Ishikawa (cell line): ENCODE measurements at regions not wholly inside any gene's neighbourhood (a gene's known extent, or its start where the extent isn't known, plus 50 kb on each side); places are given as distances from the start of the nearest gene placed in this dataset.

ENCODE experiments used
- CEBPB ChIP-seq: IDR thresholded peaks from 2 replicates; pipeline ENCODE4 v1.6.1; 2012
- CREB1 ChIP-seq: IDR thresholded peaks from 2 replicates; pipeline ENCODE4 v1.6.1; 2012; ENCODE audit warnings: low read depth
- EGR1 ChIP-seq: IDR thresholded peaks from 2 replicates; pipeline ENCODE4 v1.6.1; 2012
- EP300 ChIP-seq: IDR thresholded peaks from 2 replicates; pipeline ENCODE4 v1.6.1; 2012; ENCODE audit warnings: borderline replicate concordance
- FOXM1 ChIP-seq: IDR thresholded peaks from 2 replicates; pipeline ENCODE4 v1.6.1; 2012; ENCODE audit warnings: low read depth, borderline replicate concordance
- NFIC ChIP-seq: IDR thresholded peaks from 2 replicates; pipeline ENCODE4 v1.6.1; 2012
- RAD21 ChIP-seq: IDR thresholded peaks from 2 replicates; pipeline ENCODE4 v1.6.1; 2012; ENCODE audit warnings: low read depth
- TAF1 ChIP-seq: IDR thresholded peaks from 2 replicates; pipeline ENCODE4 v1.6.1; 2012; ENCODE audit warnings: low read depth, mild to moderate bottlenecking
- TCF12 ChIP-seq: IDR thresholded peaks from 2 replicates; pipeline ENCODE4 v1.6.1; 2012; ENCODE audit warnings: low read depth
- TEAD4 ChIP-seq: IDR thresholded peaks from 2 replicates; pipeline ENCODE4 v1.6.1; 2012
- USF1 ChIP-seq: IDR thresholded peaks from 2 replicates; pipeline ENCODE4 v1.6.1; 2012
- YY1 ChIP-seq: IDR thresholded peaks from 2 replicates; pipeline ENCODE4 v1.6.1; 2012; ENCODE audit warnings: low read depth
- ZBTB7A ChIP-seq: IDR thresholded peaks from 2 replicates; pipeline ENCODE4 v1.6.1; 2012; ENCODE audit warnings: low read depth
- TF ChIP-seq, protein P1 (sequence below): IDR thresholded peaks from 2 replicates; pipeline ENCODE4 v1.6.1; 2012
- TF ChIP-seq, protein P2 (sequence below): IDR thresholded peaks from 2 replicates; pipeline ENCODE4 v1.6.1; 2012; ENCODE audit warnings: low read depth, mild to moderate bottlenecking

- TF ChIP-seq, protein P1, sequence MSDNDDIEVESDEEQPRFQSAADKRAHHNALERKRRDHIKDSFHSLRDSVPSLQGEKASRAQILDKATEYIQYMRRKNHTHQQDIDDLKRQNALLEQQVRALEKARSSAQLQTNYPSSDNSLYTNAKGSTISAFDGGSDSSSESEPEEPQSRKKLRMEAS: no peak
- TF ChIP-seq YY1 (no peak), CREB1 (no peak), TEAD4 (no peak), EGR1 (no peak), NFIC (no peak)
Measured at GRCh38 chr2:2563309-2563860, 232.3 kb upstream of the MYT1L start.

GRCh38 chr2:2562867-2563266 lies 231.8 kb upstream of the MYT1L start:
- no peak for TF ChIP-seq EGR1
- TF ChIP-seq FOXM1: no peak
- TF ChIP-seq NFIC: no peak
- no peak for TF ChIP-seq CEBPB
- no peak for TF ChIP-seq TEAD4
- TF ChIP-seq TAF1: no peak
- TF ChIP-seq USF1: no peak
- TF ChIP-seq RAD21: no peak

DNA sequence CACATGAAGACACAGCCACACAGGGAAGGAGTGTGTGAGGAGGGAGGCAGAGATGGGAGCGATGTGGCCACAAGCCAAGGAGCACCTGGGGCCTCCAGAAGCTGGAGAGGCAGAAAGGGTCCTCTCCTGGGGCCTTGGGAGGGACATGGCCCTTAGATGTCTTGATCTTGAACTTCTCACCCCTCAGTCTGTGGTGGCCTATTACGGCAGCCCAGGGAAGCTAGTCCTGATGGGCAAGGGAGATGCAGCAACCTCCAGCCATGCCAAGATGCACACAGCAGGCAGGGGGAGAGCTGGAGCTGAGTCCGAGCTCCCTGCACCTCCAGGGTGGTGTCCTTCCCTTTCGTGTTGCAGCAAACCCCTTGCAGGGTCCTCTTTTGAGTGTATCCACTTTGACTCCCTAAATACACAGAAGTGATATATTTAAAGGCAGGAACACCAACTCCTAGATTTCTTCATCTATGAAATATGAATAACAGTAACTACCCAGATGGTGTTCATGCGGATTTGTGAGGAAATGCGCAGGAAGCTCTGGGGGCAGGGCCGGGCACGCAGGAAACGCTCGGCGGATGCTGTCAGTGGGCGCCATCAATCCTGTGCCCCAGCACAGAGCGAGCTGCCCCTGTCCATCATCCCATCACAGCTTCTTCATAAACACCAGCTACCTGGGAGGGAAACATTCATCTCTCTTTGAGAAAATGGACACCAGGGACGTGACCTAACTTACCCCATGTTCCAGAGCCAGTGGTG lies 230.4 kb upstream of the MYT1L start:
- TF ChIP-seq TEAD4 (no peak), CREB1 (no peak), EP300 (no peak), ZBTB7A (no peak), EGR1 (no peak), CEBPB (no peak), YY1 (no peak), TAF1 (no peak), RAD21 (no peak), TCF12 (no peak), FOXM1 (no peak)
- TF ChIP-seq, protein P1: no peak
- TF ChIP-seq, protein P2, sequence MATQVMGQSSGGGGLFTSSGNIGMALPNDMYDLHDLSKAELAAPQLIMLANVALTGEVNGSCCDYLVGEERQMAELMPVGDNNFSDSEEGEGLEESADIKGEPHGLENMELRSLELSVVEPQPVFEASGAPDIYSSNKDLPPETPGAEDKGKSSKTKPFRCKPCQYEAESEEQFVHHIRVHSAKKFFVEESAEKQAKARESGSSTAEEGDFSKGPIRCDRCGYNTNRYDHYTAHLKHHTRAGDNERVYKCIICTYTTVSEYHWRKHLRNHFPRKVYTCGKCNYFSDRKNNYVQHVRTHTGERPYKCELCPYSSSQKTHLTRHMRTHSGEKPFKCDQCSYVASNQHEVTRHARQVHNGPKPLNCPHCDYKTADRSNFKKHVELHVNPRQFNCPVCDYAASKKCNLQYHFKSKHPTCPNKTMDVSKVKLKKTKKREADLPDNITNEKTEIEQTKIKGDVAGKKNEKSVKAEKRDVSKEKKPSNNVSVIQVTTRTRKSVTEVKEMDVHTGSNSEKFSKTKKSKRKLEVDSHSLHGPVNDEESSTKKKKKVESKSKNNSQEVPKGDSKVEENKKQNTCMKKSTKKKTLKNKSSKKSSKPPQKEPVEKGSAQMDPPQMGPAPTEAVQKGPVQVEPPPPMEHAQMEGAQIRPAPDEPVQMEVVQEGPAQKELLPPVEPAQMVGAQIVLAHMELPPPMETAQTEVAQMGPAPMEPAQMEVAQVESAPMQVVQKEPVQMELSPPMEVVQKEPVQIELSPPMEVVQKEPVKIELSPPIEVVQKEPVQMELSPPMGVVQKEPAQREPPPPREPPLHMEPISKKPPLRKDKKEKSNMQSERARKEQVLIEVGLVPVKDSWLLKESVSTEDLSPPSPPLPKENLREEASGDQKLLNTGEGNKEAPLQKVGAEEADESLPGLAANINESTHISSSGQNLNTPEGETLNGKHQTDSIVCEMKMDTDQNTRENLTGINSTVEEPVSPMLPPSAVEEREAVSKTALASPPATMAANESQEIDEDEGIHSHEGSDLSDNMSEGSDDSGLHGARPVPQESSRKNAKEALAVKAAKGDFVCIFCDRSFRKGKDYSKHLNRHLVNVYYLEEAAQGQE: no peak

DNA sequence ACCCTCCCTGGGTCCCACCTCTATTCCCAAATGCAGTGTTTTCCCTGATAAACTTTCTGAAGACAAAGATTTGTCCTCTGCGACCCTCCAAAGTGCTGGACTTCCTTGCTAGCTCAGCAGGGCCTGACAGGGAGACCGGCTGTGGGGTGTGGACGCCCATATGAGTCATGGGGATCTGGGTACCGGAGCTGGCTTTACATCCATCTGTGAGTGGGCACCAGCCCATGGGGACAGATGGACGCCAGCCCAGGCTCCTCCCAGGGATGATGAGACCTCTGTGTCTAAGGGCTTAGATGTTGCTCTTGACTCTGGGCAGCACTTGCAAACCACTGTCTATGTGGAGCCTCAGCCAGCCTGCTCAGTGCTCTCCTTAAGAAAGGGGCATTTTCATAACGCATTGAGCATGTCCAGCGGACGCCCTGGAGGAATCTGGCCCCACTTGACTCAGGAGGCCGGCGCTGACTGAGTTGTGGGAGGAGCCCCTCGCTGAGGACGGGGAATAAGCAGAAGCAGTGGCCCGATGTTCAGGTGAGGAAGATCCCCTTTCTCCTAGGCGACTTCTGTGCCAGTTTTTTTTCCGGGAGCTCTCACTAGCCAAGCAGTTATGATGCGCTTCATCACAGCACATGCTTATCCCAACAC lies 229.4 kb upstream of the MYT1L start:
- TF ChIP-seq EGR1: no peak
- no peak for TF ChIP-seq CEBPB
- no peak for TF ChIP-seq NFIC
- TF ChIP-seq, protein P1: no peak
- TF ChIP-seq TCF12: no peak
- no peak for TF ChIP-seq USF1
- TF ChIP-seq ZBTB7A: no peak
- TF ChIP-seq, protein P2: no peak
- no peak for TF ChIP-seq TAF1
- no peak for TF ChIP-seq FOXM1
- TF ChIP-seq YY1: no peak
- TF ChIP-seq CREB1: no peak
- no peak for TF ChIP-seq EP300
- TF ChIP-seq TEAD4: no peak
- TF ChIP-seq RAD21: no peak

- TF ChIP-seq USF1 (no peak), EP300 (no peak)
Measured at GRCh38 chr2:2558476-2558875, 227.4 kb upstream of the MYT1L start.
